Peyer's patch (tissue), 4 donors: ENCODE measurements at regions not wholly inside any gene's neighbourhood (a gene's known extent, or its start where the extent isn't known, plus 50 kb on each side); places are given as distances from the start of the nearest gene placed in this dataset.
"Not testable (repeated sequence)": the region's sequence is repeated elsewhere in the genome, so short reads cannot be mapped to it uniquely, and the experiment has no call there.

Experiments used
- POLR2A ChIP-seq, 2 donors: fragments of 450-650 bp; IDR thresholded peaks; one replicate each; pipeline ENCODE4 v1.5.1; 2017; ENCODE audit warnings: antibody characterized with exemption in 2 of 2, mild to moderate bottlenecking in 2 of 2, moderate library complexity in 2 of 2
- TF ChIP-seq, protein P1 (sequence below), 6 experiments: fragments of 450-650 bp in 4 of 6; fragments of 200-600 bp in 2 of 6; sonication (generic) in 1 of 6; IDR thresholded peaks; one replicate each; pipeline ENCODE4 v1.5.1; 2017 to 2019; ENCODE audit warnings: antibody characterized with exemption in 6 of 6, mild to moderate bottlenecking in 3 of 6, moderate library complexity in 1 of 6

DNA sequence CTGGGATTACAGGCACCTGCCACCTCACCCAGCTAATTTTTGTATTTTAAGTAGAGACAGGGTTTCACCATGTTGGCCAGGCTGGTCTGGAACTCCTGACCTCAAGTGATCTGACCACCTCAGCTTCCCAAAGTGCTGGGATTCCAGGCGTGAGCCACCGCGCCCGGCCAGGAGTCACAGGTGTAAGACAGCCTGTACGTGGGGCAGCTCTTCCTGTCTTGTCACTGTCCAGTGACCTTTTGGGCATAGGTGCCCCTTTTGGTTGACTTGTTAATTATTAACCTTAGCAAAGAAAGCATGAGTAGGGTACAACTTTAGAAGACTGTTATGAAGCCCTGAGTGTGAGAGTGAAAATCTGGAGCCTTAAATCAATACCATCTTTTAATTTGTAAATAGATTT, 703.7 kb upstream of the SOX11 start:
- TF ChIP-seq, protein P1, sequence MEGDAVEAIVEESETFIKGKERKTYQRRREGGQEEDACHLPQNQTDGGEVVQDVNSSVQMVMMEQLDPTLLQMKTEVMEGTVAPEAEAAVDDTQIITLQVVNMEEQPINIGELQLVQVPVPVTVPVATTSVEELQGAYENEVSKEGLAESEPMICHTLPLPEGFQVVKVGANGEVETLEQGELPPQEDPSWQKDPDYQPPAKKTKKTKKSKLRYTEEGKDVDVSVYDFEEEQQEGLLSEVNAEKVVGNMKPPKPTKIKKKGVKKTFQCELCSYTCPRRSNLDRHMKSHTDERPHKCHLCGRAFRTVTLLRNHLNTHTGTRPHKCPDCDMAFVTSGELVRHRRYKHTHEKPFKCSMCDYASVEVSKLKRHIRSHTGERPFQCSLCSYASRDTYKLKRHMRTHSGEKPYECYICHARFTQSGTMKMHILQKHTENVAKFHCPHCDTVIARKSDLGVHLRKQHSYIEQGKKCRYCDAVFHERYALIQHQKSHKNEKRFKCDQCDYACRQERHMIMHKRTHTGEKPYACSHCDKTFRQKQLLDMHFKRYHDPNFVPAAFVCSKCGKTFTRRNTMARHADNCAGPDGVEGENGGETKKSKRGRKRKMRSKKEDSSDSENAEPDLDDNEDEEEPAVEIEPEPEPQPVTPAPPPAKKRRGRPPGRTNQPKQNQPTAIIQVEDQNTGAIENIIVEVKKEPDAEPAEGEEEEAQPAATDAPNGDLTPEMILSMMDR (IDR thresholded peaks at IDR 0.05): not testable (repeated sequence)
- TF ChIP-seq POLR2A (IDR thresholded peaks at IDR 0.05): not testable (repeated sequence)
